Dermis blood vessel endothelial cell (primary cell): ENCODE measurements at regions not wholly inside any gene's neighbourhood (a gene's known extent, or its start where the extent isn't known, plus 50 kb on each side); places are given as distances from the start of the nearest gene placed in this dataset.

Experiments
- DNase-seq: peaks from one replicate; pipeline ENCODE4 v3.0.0; 2010

- DNase-seq = peak; percentile 47
These were observed 81.1 kb downstream of the BOLA3 start for GRCh38 chr2:74066491-74067203.

GRCh38 chr2:74067221-74067747 lies 80.4 kb downstream of the BOLA3 start:
- no peak for DNase-seq

GRCh38 chr2:74070991-74071390 lies 76.7 kb downstream of the BOLA3 start:
- DNase-seq = no peak

GRCh38 chr2:74071426-74071825 lies 76.3 kb downstream of the BOLA3 start:
- DNase-seq = no peak

GRCh38 chr2:74072565-74072964 lies 75.1 kb downstream of the BOLA3 start:
- DNase-seq = no peak

- DNase-seq = no peak
These were observed 73.2 kb downstream of the BOLA3 start for GRCh38 chr2:74074487-74074886.

GRCh38 chr2:74076074-74076470 lies 71.6 kb downstream of the BOLA3 start:
- DNase-seq = no peak

- DNase-seq = no peak
These were observed 70.1 kb downstream of the BOLA3 start for GRCh38 chr2:74077636-74078035.

- no peak for DNase-seq
These were observed 69.2 kb downstream of the BOLA3 start for GRCh38 chr2:74078466-74078865.

- no peak for DNase-seq
These were observed 68.0 kb downstream of the BOLA3 start for GRCh38 chr2:74079522-74080341.

GRCh38 chr2:74080346-74080745 lies 67.4 kb downstream of the BOLA3 start:
- DNase-seq = no peak

- DNase-seq = no peak
These were observed 66.5 kb downstream of the BOLA3 start for GRCh38 chr2:74081030-74081762.

GRCh38 chr2:74081763-74082110 lies 66.0 kb downstream of the BOLA3 start:
- DNase-seq = no peak

- DNase-seq = no peak
These were observed 64.0 kb downstream of the BOLA3 start for GRCh38 chr2:74083750-74084149.
